HG03280 (cell line): ENCODE measurements at regions not wholly inside any gene's neighbourhood (a gene's known extent, or its start where the extent isn't known, plus 50 kb on each side); places are given as distances from the start of the nearest gene placed in this dataset.
"Not testable (repeated sequence)": the region's sequence is repeated elsewhere in the genome, so short reads cannot be mapped to it uniquely, and the experiment has no call there.

ENCODE experiments used
- ATAC-seq: cut with Tn5 transposase; IDR thresholded peaks from one replicate; pipeline ENCODE4 v1.9.1; 2021; ENCODE audit warnings: mild to moderate bottlenecking, moderate library complexity; ENCODE audit not compliant: unreplicated experiment

DNA sequence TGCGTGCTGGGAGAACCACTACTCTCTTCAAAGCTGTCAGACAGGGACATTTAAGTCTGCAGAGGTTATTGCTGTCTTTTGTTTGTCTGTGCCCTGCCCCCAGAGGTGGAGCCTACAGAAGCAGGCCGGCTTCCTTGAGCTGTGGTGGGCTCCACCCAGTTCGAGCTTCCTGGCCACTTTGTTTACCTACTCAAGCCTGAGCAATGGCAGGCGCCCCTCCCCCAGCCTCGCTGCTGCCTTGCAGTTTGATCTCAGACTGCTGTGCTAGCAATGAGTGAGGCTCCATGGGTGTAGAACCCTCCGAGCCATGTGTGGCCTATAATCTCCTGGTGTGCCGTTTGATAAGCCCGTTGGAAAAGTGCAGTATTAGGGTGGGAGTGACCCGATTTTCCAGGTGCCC is 542.5 kb upstream of the KLF4 start:
- ATAC-seq = not testable (repeated sequence)

GRCh38 chr9:108031221-108031620 is 541.7 kb upstream of the KLF4 start:
- not testable (repeated sequence) for ATAC-seq

- not testable (repeated sequence) for ATAC-seq
Measured at GRCh38 chr9:108026718-108027117, 537.1 kb upstream of the KLF4 start.

DNA sequence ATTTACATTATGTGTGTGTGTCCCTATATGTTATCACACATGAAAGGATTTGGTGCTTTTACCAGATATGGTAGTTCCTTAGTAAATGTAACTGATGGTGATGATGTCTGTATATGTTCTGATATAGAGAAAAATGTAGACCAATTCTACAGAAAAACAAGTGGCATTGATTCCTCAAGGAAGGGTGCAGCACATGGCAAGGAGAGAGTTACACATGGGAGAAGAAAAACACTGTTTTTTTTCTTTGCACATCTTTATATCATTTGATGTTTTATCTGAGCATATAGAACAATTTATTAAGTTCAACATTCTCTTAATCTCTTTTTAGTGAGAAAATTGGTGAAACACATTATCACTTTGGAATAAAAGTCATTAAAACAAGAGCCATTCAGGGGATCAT is 535.0 kb upstream of the KLF4 start:
- no peak for ATAC-seq

DNA sequence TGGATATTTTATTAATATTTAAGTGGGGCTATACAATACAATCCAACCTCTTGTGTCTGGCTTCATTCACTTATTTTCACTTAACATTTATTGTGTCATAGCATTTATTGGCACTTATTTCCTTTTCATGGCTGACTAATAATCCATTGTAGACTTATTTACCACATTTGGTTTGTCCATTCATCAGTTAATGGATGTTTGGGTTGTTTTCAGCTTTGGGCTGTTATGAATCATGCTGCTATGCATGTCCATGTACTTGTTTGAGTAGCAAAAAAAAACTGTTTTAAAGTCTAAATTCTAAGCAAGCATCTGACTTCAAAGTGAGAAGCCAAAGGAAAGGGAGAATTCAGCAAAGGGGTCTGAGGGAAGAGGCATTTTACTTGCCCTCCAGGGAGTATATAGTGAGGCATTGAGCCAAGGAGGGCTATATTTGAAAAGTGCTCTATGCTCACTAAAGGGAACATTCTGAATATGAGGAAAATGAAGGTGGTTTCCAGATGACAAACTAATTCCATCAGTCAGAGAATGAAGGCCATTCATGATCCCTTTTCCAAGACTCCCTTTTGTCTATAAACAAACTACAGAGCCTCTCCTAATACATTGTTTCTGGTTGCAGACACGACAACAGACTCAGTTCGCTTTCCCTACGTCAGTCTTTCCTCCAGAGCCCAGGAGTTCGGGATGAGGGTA is 532.8 kb upstream of the KLF4 start:
- no peak for ATAC-seq

DNA sequence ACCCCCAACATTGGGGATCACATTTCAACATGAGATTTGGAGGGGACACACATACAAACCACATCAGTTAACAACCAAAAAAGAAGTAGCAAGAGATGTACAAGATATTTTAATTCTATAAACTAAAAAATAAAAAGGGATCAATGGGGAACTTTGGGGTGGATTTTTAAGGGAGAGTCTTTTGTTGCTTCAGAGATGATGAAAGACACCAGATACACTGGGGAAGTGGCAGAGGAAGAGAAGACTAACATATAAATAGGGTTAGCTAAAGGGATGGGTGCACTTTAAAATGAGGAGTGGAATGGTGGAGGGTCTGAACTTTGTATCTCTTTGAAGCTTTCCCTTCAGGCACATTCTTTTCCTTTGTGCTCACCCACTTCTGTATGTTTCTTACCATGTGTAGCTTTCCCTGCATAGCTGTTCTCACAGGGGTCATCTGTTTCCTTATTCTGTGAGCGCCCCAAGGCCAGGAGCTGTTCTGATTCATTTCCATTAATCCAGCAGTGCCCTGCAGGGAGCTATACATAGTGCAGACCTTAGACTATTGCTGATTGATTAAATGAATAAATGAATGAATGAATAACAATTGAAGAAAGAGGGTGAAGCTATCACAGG is 531.6 kb upstream of the KLF4 start:
- no peak for ATAC-seq

DNA sequence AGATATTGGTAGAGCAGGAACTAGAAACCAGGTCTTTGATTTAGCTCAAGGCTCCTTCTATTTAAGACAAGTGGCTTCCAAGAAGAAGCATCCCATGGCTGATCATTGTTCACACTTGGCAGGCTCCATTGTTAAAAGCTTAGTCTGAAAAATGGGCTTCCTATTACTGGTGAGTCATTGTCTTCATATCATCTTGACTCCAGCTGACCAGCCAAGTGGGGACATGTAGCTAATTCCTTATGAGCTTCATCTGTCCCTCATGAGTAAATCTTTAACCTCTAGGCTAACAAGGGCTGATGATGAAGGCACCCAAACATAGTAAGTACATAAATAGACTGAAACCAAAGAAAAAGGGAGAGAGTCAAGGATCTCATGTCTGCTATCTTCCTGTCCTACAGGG is 530.3 kb upstream of the KLF4 start:
- ATAC-seq = no peak

GRCh38 chr9:108017671-108018070 is 528.1 kb upstream of the KLF4 start:
- ATAC-seq = no peak

DNA sequence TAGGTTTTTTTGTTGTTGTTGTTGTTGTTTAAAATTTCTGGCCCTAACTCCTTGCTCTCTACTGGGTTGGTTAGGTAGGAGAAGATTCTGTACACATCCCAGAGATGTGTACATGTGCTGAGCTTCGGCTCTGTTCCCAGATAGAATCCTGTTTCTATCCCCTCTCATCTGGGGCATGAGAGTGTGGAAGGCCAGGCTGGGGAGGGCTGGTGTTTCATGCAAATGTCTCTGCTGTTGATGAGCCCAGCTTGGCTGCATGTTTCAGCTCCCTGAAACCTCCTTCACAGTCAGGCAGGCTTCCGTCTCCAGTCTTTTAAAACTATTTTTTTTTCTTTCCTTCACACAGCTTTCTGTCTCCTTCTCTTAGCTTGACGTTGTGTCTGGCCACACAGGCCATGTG is 526.9 kb upstream of the KLF4 start:
- ATAC-seq = no peak

DNA sequence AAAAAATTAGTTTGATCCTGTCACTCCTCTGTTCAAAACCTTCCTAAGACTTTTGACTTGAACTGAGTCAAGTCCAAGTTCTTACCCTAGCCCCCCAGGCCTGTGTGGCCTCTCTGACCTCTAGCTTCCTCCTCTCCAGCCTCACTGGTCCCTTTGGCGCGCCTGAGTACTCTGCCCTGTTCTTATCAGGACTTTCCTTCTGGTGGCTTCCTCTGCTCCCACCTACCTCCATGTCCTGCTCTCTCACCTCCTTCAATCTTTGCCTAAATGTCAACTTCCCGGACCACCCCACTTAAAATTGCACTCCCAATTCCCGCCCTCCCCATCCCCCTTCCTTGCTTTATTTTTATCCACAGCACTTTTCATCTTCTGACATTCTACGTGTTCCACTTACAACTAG is 526.1 kb upstream of the KLF4 start:
- ATAC-seq = no peak

DNA sequence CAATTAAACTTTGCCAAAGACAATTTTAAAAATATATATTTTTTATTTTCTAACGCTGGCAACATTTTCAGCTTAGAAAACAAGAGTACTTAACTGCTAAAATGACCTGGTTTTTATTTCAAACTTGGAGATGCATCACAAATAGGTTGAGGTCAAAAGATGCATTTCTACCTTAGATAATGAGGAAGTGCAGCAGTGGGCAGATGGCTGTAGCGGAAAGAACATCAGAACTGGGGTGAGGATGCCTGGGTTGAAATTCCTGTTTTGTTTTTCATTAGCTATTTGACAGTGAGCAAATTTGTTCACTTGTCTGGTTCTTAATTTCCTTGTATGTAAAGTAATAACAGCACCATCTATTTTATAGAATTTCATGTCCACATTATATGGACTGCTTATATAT is 524.8 kb upstream of the KLF4 start:
- ATAC-seq = no peak

DNA sequence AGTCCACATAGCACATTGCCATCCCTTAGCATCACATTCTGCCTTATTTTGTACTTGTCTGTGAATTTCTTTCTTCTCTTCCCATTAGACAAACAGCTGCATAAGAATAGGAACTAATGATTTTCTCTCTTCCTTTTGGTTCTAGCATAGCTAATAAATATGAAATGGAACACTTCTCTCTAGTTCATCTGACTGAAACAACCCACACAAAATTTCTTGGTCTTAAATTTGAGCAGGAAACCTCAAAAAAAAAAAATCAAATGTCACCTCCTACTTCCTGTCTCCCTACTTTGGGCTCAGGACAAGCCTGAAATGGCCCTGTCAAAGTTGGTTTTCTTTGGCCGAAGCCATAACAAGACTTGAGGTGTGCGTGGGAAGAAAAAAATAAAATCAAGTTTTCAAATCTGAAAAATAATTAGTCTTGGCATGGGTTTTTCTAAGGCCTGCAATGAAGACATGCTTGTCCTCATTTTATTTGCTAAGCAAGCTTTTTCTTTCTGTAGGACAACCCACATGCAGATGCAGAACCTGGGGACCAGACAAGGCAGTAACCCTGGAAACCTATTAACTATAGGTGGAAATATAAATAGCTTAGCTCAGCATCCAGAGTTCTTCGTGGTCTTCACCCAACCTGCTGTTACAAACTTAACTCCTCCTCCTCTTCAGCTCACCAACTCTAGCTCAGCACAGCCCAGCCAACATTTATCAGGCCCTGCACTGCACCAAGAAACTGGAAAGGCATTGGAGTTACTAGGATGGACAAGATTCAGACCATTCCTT is 523.5 kb upstream of the KLF4 start:
- ATAC-seq = no peak

DNA sequence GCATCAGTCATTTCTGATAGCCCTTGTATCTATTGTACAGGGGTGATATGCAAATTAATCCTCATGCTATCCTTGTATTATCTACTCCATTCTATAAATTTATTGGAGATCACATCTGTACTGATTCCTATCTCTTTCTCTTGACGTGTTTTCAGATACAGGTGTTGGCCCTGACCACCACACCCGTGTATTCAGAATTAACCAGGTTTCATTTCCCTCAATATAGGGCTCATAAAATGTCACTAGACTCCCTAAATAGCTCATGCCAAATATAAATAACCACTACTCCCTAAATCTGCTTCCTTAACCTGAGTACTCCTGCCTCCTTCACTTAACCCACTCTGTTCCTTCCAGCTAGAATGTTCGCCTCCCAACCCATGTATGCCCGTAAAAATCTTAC is 522.8 kb upstream of the KLF4 start:
- ATAC-seq = no peak

- ATAC-seq = no peak
Measured at GRCh38 chr9:108003526-108003925, 514.0 kb upstream of the KLF4 start.

- no peak for ATAC-seq
Measured at GRCh38 chr9:108002371-108002956, 512.9 kb upstream of the KLF4 start.

DNA sequence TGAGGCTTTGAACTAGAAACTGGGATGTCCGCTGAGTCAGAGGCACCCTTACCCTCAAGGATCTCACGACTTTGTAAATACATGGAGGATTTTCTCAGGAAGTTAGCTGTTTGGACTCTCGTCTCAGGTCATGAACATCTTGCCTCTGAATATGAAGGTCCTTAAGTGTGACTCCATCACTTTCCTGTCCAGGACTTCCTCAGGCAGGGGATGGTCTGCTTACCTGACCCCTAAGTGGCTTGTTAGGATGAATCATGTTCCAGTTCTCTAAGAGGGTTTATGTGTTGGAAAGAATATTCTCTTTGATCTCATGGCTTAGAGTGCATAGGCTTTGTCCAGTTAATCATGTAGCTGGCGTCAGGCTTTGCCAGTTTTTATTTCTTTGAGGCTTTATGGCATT is 511.7 kb upstream of the KLF4 start:
- no peak for ATAC-seq

GRCh38 chr9:107999890-108000289 is 510.3 kb upstream of the KLF4 start:
- no peak for ATAC-seq

DNA sequence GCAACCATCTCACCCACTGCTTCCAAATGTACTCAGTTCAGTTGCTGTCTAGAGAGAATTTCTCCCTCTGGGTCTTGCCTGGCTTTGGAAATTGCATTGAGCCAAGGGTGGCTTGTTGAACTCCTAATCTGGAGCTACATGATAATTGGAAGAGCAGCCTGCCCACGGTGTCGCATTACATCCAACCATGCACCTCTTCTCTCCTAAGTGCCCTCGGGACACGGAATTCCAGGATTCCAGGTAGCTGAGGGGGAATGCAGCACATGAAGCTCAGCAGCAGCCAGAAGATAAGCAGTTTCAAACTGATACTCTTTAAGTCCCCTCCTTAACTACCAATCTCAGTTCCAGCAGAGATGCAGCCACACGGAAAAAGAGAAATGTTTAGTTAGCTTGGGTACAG is 509.4 kb upstream of the KLF4 start:
- no peak for ATAC-seq

DNA sequence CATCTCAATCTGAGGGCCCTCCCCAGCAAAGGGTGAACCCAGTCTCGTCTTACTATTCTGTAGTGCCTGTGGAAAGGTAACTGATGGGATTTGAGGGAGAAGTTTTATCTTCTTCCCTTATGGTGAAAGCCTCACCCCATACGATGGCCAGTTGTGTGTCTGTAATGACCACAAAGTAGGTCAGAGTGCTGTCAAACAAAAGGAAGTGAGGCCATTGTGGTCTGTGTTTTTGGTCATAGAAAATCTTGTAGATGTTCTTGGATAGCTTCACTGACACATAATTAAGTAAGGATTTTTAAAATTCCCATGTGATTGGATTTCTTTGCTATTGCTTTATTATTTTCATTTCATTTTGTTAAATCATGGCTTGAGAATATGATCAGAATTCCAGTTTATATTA is 505.1 kb upstream of the KLF4 start:
- no peak for ATAC-seq

GRCh38 chr9:107992271-107992670 is 502.7 kb upstream of the KLF4 start:
- no peak for ATAC-seq

DNA sequence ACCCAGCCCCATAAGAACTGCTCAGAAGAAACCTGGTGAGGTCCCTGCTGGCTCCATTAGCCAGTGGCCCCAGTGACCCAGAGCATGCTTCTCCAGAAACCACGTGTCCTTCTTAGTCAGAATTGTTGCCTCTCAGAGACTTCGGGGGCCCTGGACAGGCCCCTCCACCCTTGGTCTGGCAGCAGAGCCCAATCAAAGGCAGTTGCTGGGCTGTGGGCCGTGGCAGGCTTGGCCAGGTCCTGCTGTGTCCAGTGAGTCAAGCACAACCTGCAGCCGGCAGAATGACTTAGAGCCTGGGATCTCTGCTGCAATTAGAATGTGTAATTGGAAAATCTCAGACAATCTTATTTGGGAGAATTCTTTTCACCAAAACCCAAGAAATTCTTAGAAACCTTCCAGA is 502.0 kb upstream of the KLF4 start:
- no peak for ATAC-seq

DNA sequence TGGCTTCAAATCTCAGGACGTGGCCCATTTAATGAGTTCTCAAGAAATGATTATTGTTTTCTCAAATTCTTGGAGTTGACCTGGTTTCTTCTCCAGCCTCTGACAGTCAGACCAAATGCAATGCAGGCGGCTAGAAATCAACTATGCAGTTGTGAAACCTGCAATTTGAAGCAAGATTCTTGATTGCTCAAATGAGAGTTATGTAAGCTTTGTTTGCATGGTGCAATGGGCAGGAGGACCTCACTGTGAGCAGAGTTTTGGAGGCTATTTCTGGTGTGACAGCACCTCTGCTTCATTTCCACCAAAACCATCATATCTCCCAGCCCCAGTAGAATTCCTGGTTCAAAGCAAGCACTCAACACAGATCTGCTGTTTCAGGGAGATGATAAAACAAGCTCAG is 500.0 kb upstream of the KLF4 start:
- ATAC-seq = no peak
